ENCODE measurements at regions not wholly inside any gene's neighbourhood (a gene's known extent, or its start where the extent isn't known, plus 50 kb on each side); places are given as distances from the start of the nearest gene placed in this dataset.

- TF ChIP-seq POLR2AphosphoS5 (IDR thresholded peaks at IDR 0.05) = no peak
- no peak for TF ChIP-seq POLR2A (IDR thresholded peaks at IDR 0.05)
Measured at GRCh38 chr9:31824860-31825259, 559.6 kb upstream of the ACO1 start.

Data from sigmoid colon (tissue), 4 donors.